ENCODE measurements at regions not wholly inside any gene's neighbourhood (a gene's known extent, or its start where the extent isn't known, plus 50 kb on each side); places are given as distances from the start of the nearest gene placed in this dataset.
"Not testable (repeated sequence)": the region's sequence is repeated elsewhere in the genome, so short reads cannot be mapped to it uniquely, and the experiment has no call there.

DNA sequence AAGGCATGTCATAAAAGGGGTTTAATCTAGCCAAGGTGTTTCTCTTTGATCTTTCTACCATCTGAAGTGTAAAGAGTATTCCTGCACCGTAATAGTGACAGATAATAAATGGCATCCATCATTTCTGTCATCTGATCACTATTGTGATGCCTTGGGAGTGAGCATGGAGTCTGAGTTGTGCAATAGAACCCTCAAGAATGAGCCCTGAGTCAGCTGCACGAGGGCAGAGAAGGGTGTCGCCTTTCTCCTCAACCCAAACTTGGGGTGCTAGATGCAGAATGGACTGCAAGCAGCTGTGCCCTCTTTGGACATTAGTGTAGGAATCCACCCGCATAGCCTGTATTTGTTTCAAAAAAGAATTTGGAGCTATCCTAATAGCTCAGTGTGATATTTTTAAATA lies 115.2 kb downstream of the ZNF37A start:
- no peak for DNase-seq (ENCODE audit: low read depth in 3 of 3, low spot score in 1 of 3)

DNA sequence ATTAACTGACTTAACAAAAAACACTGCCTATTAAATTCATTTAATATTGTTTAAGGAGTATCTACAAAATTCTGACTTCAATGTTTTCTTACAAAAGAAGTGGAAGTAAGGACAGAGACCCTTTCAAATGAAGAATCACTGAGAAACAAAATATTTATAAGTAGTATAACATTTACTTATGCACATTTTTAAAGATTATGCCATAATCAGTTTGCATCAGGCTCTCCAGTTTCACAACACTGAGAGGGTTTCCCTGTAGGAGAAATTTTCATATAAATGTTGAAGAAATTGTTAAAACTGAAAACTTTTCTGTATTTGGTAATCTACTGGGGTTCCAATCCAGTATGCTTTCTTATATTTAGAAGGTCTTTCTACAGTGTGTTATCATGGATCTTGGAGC lies 115.6 kb downstream of the ZNF37A start:
- not testable (repeated sequence) for DNase-seq (ENCODE audit: low read depth in 3 of 3, low spot score in 1 of 3)

DNA sequence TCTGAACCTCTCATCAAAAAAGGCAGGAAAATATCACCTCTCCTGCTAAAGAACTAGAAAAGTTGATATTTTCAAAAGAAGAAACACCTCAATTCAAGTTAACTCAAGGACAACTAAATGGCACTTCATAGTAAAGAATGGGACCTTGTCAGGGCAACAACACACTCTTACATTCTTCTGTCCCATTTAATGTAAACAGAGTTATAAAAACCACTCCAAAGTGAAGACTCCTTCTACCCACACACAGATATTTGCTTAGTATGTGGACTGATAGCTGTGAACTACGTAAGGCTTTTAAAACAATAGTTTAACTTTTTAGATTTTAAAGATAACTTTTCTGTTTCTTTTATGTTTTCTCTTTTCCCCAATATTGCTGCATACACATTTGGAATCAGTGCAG lies 118.3 kb downstream of the ZNF37A start:
- no peak for DNase-seq (ENCODE audit: low read depth in 3 of 3, low spot score in 1 of 3)

DNA sequence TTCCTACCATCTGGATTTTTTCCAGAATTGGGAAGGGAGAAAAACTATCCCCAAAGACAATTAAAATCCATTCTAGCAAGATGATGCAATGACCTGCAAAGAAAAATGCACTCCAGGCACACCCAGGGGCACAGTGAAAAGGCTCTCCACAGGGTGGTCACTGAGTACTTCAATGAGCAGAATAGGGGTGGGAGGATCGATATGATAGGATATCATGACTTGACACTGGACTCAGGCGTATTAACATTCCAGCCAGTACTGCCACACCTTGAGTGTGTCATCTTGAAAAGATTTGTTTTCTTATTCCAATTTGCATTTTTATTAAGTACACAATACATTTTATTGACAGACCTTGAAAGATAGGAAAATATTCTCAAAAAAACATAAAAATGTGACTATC lies 132.2 kb downstream of the ZNF37A start:
- DNase-seq (ENCODE audit: low read depth in 3 of 3, low spot score in 1 of 3): no peak

DNA sequence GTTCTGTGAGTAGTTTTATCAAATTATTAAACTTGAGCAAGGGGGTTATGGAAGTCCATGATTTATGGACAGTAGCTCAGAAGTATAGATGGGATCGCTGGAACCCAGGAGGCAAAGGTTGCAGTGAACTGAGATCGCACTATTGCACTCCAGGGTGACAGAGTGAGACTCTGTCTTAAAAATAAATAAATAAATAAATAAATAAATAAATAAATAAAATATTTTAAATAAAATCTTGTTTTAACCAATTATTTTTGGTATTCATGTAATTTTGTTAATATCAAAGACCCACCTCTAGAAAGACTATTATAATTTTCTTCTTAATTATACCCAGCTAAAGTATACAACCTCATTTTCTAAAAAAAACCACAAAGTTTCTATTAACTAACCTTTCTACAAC lies 134.3 kb downstream of the ZNF37A start:
- DNase-seq (ENCODE audit: low read depth in 3 of 3, low spot score in 1 of 3): no peak

DNA sequence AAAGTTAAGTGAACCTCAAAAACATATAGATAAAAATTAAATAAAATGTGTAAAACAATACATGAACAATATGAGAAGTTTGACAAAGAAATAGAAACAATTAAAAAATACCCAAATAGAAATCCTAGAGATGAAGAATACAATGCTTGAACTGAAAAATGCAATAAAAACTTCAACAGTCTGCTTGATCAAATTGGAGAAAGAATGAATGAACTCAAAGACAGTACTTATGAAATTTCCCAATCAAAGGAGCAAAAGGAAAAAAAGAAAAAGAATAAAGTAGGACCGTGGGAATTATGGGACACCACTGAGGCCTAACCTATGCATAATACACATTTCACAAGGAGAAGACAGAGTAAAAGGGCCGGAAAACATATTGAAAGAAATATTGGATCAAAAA lies 144.3 kb downstream of the ZNF37A start:
- not testable (repeated sequence) for DNase-seq (ENCODE audit: low read depth in 3 of 3, low spot score in 1 of 3)

DNA sequence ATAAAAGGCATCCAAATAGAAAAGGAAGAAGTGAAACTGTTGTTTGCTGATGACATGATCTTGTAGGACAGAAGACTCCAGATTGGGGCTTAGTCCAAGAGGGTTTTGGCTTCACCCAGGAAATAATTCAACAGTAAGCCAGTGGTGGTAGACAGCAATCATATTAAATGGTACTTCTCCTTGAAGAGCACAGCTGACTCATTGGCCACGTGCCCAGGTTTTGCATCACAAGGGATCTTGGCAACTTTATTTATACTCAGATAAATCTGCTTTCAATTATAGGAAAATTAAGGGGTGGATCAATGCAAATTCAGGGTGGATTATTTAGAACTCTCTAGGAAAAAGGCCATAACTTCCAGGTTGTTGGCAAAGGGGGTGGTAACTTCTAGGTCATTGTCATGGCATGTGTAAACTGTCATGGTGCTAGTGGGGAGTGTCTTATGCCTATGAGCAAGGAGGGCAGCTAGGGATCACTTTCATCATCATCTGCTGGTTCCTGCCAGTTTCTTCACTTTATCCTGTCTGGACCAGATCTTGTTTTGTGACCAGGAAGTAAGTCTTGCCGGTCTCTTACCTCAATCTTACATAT lies 148.0 kb downstream of the ZNF37A start:
- DNase-seq (ENCODE audit: low read depth in 3 of 3, low spot score in 1 of 3): not testable (repeated sequence)

DNA sequence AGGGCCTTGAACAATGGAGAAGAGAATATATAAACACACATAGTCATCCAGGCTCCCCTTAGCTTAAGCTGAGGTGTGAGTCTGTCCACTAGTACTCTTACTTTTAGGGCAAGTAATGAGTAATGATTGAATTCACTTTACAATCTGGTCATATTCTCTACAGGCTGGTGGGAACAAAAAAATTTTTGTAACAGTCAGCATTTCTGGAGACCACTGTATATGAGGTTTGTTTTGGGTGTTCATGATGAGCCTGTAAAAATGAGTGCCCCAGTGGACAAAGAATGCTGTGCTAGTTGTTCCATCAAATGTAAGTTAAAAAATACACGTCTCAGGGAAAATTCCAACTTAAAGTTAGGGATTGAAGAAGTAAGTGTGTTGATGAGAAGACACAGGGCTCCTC lies 154.0 kb downstream of the ZNF37A start:
- not testable (repeated sequence) for DNase-seq (ENCODE audit: low read depth in 3 of 3, low spot score in 1 of 3)

DNA sequence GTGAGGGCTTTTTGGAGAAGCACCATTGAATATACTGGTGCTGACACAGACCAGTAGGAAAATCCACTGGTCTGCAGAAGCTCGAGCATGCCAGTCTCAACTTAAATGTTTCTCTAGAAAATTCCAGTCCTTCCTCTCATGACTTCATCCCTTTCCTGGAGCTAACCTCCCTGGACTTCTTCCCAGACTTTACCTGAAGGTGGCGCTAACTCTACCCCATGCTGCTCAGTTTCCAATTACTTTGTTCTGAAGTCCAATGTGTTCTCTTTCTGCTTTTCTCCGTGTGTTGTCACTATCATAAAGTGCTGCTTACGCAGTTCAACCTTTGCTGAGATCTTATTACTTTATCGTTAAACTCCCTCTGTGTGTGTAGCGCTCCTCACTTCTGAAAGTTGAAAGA lies 158.4 kb downstream of the ZNF37A start:
- not testable (repeated sequence) for DNase-seq (ENCODE audit: low read depth in 3 of 3, low spot score in 1 of 3)

DNA sequence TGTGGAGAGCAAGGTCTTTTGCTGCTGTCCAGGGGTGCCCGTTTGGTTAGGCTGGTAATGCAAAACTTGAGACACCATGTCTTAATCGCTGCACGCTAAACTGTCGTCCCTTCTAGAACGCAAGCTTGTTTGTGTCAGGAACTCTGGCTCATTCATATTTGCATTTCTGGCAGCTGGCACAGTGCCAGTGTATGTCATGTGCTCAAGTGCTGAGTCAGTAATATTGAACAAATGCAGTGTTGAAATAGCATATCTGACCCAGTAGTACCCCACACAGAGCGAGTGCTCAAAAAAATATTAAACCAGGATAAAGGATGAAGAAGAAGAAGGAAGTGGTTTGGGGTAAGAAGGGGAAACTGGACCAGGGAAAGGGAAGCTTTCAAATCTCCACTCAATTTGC lies 173.4 kb downstream of the ZNF37A start:
- not testable (repeated sequence) for DNase-seq (ENCODE audit: low read depth in 3 of 3, low spot score in 1 of 3)

DNA sequence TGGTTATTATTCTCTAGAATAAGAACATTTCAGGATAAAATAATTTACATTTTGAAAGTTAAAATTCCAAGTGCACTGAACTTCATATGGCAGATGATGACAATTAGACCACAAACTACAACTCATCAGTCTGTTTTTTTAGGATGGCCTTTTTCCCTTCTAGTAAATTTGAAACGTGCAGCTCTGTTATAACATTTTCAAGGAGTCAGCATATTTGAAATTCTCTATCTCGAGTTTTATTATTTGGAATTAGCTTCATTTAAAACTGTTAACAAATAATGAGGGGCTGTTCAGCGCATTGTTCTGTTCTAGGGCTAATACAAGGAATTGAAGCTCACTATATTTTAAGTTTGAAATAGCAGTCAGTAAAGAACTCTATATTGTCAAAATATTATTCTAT lies 176.9 kb downstream of the ZNF37A start:
- DNase-seq (ENCODE audit: low read depth in 3 of 3, low spot score in 1 of 3): not testable (repeated sequence)

DNA sequence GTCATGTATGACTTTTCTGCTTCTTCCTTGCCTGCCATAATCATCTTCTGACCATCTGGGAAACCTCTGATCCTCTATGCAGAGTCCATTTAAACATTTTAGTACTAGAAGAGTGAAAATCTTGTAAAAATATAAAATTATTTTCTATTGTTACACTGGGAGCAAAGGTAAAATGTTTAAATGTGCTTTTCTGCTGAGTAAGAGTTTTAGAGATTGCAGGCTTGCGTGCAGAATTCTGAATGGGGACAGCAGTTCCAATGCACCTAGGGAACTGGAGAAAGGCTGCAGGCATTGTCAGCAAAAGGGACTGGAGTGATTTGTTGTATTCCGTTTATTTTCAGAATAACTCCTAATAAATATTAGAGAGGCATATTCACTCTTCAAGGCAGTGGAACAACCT lies 180.7 kb downstream of the ZNF37A start:
- not testable (repeated sequence) for DNase-seq (ENCODE audit: low read depth in 3 of 3, low spot score in 1 of 3)

DNA sequence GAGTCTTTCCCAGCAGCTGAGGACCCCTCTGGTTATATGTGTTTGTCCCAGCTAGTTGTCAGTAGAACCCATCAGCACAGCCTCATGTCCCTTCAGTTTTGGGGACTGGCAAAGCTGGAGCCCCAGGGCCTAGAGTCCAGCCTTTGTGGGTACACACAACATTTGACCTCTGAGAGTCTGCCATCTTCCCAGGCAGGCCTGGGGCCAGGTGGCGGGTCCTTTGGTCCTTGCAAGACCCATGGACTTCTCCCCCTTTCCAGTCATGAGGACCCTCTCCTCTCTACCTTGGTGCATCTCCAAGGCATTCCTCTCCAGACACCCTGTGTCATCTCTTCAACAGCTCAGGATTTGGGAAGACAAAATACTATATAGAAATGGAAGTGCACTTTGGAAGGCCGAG lies 198.4 kb downstream of the ZNF37A start:
- DNase-seq (ENCODE audit: low read depth in 3 of 3, low spot score in 1 of 3): not testable (repeated sequence)

DNA sequence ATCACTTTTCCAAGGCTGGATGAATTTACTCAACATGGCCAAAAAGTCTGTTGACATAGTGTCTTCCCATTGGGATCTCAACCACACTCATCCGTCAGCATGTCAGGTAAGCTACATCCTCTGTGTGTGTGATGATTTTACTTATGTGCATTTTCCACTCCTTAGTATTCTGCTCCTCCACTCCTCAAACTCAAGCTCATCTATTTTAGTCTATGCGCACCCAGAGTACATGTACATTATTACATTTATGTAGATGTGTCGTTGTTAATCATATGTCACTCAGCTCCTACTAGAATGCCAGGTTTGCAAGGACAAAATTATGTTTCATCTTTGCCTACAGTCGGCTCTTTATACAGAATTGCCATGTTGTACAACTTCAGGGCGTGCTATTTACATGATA lies 216.0 kb downstream of the ZNF37A start:
- not testable (repeated sequence) for DNase-seq (ENCODE audit: low read depth in 3 of 3, low spot score in 1 of 3)

DNA sequence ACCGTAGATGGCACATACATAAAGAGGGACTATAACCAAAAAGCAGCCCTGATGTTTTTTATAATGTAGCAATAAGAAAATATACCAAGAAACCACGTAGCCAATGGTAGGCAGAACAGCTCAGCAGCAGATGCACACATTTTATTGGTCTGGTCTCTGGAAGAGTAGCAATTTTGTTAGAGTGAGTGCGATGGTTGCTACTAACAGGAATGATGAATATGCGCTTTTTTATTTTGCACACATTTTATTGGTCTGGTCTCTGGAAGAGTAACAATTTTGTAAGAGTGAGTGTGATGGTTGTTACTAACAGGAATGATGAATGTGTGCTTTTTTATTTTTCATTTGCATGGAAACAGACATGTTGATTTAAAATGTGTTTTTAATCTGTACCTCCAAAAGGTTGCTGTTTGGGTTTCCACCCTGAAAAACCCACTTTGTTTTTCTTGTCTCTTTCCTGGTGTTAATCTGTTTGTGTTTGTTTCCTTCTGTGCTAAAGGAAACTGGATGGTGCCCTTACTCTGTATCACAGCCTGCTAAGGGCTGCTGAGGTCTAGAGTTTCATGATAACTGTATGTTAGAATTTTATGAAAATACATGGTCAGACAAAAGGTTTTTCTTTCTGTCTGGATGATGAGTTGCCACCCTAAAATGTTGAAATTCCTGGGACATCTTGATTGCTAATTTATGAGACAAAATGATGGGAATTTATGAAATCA lies 221.1 kb downstream of the ZNF37A start:
- DNase-seq (ENCODE audit: low read depth in 3 of 3, low spot score in 1 of 3): not testable (repeated sequence)

DNA sequence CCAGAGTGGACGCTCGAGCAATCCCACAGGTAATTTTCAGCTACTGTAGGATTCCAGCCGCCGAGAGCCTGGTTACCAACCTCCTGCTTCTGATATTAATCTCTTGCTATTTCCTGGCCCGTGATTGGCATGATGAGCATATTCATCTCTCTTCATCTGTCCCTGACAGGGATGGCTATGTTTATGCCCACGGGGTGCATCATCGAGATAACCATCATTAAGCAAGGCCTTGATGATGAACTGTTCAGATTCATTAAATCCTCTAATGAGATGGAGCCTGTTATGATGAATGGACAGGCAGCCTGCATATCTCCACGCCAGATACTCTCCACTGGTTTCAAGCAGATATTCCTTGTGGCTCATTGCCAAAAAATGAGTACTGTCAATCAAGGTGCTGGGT lies 227.3 kb downstream of the ZNF37A start:
- not testable (repeated sequence) for DNase-seq (ENCODE audit: low read depth in 3 of 3, low spot score in 1 of 3)

DNA sequence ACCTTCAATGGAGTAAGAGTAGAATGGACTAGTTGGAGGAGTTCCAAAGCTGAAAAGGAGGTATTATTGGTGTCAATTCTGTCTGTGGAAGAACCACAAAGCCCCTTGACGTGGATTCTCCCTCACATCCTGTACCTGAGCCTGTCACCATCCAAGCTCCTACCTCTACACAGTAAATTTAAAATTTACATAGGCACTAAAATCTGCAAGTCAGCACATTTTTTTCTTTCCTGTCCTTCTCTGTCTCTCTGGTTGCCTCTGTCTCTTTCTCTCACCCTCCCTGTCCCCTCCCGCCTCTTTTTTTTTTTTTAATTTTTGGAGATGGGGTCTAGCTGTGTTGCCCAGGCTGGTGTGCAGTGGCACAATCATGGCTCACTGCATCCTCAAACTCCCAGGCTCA lies 236.2 kb downstream of the ZNF37A start:
- not testable (repeated sequence) for DNase-seq (ENCODE audit: low read depth in 3 of 3, low spot score in 1 of 3)

DNA sequence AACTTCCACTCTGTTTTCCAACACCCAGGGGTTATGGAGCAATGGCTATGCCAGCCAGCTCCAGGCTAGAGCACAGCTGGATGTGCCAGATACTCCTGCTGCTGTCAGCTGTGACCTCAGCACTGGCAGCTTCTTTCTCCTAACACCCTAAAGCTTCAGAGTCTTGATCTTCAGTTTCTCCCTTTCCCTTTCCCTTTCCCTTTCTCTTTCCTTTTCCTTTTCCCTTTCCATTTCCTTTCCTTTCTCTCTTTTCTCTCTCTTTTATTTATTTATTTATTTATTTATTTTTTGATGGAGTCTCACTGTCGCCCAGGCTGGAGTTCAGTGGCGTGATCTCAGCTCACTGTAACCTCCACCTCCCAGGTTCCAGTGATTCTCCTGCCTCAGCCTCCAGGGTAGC lies 237.0 kb downstream of the ZNF37A start:
- not testable (repeated sequence) for DNase-seq (ENCODE audit: low read depth in 3 of 3, low spot score in 1 of 3)

DNA sequence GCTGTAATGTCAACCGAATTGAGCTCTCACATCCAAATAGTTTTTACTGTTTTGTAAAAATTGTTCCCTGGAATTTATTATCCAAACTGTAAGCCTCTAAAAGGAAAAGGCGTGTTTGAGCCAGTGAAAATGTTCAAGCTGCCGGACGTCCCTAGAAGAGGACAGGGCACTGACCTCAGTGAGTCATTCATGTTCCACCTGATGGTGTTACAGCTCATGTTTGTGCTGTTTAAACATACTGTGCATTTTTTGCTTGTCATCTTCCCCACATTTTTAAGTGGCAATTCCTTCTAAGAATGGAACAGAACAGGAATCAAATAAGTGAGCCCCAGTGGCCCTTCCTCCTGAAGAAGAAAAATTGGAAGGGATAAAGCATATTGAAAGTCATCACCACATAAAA lies 239.6 kb downstream of the ZNF37A start:
- DNase-seq (ENCODE audit: low read depth in 3 of 3, low spot score in 1 of 3): not testable (repeated sequence)

DNA sequence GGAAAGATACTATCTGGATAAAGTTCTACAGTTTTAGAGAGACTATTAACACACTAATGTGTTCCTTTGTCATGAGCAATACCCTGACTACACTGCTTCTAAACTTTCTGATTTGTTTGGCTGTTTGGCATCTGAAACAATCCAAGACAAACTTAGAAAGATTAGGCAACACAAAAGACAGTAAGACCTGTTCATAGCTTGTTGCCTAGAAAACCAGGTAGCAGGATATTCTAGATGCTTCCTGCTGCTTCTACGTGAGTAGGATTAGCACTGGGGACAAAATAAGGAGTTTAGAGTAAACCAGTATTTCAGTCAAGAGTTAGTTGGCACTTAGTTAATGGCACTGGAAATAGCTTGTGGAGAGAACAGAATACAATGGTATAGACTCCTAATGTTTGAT lies 256.5 kb downstream of the ZNF37A start:
- DNase-seq (ENCODE audit: low read depth in 3 of 3, low spot score in 1 of 3): not testable (repeated sequence)

DNA sequence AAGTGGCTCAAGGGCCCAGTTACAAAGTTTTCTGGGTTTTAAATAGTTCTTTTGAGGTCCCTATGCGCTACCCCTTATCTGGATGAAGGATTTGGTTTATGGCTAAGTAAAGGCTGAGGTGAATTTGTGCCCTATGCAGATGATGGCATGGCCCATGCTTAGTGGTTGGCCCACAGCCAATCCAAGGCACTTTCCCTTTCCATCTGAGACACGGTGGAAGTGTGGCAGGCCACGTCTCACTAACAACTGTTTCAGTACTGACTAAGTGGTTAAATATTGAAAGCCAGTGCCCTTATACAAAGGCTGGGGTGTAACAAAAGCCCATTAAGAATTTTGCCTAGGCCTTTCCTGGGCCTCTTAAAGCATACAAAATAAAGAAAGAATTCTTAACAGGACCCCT lies 260.3 kb downstream of the ZNF37A start:
- DNase-seq (ENCODE audit: low read depth in 3 of 3, low spot score in 1 of 3): not testable (repeated sequence)

DNA sequence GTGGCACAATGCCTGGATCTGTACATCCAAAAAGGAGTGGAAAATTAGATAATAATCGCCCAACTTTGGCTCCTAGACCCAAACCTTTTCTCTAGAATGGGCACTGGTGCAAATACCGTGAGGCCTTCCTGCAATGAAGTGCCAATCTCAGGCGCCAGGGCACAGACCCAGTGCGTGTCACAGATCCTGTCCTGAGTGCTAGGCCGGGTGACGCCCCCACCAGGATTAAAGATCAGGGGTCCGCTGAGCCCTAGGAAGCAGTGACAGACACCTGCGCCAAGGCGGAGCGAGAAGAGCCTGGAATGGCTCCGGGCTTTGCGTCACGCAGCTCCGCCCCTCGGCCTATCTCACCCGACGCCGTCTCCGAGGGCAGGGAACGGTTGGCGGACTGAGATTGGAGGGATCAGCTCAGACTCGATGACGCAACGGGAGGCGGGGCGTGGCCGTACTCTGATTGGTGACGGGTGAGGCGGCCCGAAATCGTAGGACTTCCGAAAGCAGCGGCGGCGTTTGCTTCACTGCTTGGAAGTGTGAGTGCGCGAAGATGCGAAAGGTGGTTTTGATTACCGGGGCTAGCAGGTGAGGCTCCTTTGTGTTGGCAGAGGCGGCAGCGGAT lies 261.9 kb downstream of the ZNF37A start:
- peak; percentile 40 to 52 (median 45) for DNase-seq (ENCODE audit: low read depth in 3 of 3, low spot score in 1 of 3)
